Progenitor cell of endocrine pancreas (in vitro differentiated cells): ENCODE measurements at regions not wholly inside any gene's neighbourhood (a gene's known extent, or its start where the extent isn't known, plus 50 kb on each side); places are given as distances from the start of the nearest gene placed in this dataset.

ENCODE experiments used
- DNase-seq: peaks from one replicate; pipeline ENCODE4 v3.0.0; 2021; ENCODE audit warnings: low spot score; ENCODE audit not compliant: unreplicated experiment
- H3K27ac Mint-ChIP-seq: 2 replicates; pipeline ENCODE4 v1.8.0; 2021; ENCODE audit warnings: mild to moderate bottlenecking, moderate library complexity, mixed read lengths
- H3K27me3 Mint-ChIP-seq: 2 replicates; pipeline ENCODE4 v1.8.0; 2021; ENCODE audit warnings: mixed read lengths
- H3K36me3 Mint-ChIP-seq: 2 replicates; pipeline ENCODE4 v1.8.0; 2022; ENCODE audit warnings: mixed read lengths; ENCODE audit not compliant: insufficient read depth
- H3K4me1 Mint-ChIP-seq: 2 replicates; pipeline ENCODE4 v1.8.0; 2021; ENCODE audit warnings: low read depth, mixed read lengths
- H3K4me3 Mint-ChIP-seq: 2 replicates; pipeline ENCODE4 v1.8.0; 2021; ENCODE audit warnings: low read depth, mild to moderate bottlenecking, moderate library complexity, mixed read lengths
- H3K9me3 Mint-ChIP-seq: 2 replicates; pipeline ENCODE4 v1.8.0; 2021; ENCODE audit warnings: low read depth, mixed read lengths
- CTCF ChIP-seq: fragments of 200-600 bp; sonication (generic); IDR thresholded peaks from one replicate; pipeline ENCODE4 v1.5.0; 2021; ENCODE audit warnings: antibody characterized with exemption, mild to moderate bottlenecking; ENCODE audit not compliant: unreplicated experiment

GRCh38 chr5:118441956-118442355 is 546.4 kb downstream of the DTWD2 start:
- H3K36me3 Mint-ChIP-seq: no peaks in the 10 kb centered on the region
- H3K9me3 Mint-ChIP-seq: no peaks in the 10 kb centered on the region
- TF ChIP-seq CTCF: no peak
- no peaks in the 10 kb centered on the region for H3K4me1 Mint-ChIP-seq
- no peak overlapping the region for H3K27ac Mint-ChIP-seq
- H3K4me3 Mint-ChIP-seq: no peak overlapping the region
- no peaks in the 10 kb centered on the region for H3K27me3 Mint-ChIP-seq
- DNase-seq: no peak

DNA sequence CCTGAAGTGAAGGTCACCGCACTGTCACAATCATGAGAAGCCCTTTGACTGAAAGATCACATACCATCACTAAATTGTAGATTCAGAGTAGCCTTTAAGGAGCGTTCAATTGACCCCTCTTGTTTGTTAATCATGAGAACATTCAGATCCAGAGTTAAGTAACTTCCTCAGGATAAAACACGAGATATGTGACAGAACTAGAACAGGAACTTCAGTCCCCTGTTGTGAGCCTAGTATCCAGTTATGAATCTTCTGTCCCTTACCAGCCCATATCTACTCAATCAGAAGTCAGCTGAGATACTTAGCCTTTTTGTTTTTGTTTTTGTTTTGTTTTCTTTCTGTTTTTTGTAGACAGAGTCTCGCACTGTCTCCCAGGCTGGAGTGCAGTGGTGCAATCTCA is 547.3 kb downstream of the DTWD2 start:
- Mint-ChIP-seq H3K36me3 (no peaks in the 10 kb centered on the region), H3K4me3 (no peak overlapping the region), H3K27ac (no peak overlapping the region), H3K9me3 (no peaks in the 10 kb centered on the region), H3K4me1 (no peaks in the 10 kb centered on the region), H3K27me3 (no peaks in the 10 kb centered on the region)
- TF ChIP-seq CTCF: no peak
- DNase-seq: no peak

DNA sequence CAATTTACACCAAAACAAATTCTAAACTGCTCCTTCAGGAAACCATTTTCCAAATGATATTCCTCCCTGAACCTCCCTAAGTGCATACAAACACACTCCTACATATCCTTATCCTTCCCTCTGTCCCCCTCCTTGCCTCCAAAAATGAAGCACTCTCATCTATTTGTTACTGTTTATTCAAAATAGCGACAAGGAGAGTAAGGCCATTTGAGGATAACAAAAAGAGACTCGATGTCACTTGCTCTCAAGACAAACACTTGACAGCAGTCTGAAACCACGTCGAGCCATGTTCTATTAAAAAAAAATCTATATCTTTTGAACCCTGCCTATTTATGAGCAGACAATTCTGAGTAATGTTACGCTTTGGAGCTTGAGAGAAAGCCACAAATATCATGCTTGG is 547.9 kb downstream of the DTWD2 start:
- H3K4me3 Mint-ChIP-seq: no peak overlapping the region
- DNase-seq: no peak
- no peak overlapping the region for H3K27ac Mint-ChIP-seq
- no peaks in the 10 kb centered on the region for H3K27me3 Mint-ChIP-seq
- H3K36me3 Mint-ChIP-seq: no peaks in the 10 kb centered on the region
- TF ChIP-seq CTCF: no peak
- no peaks in the 10 kb centered on the region for H3K4me1 Mint-ChIP-seq
- no peaks in the 10 kb centered on the region for H3K9me3 Mint-ChIP-seq

- no peak for TF ChIP-seq CTCF
- H3K27ac Mint-ChIP-seq: no peak overlapping the region
- DNase-seq: no peak
- no peaks in the 10 kb centered on the region for H3K36me3 Mint-ChIP-seq
- no peaks in the 10 kb centered on the region for H3K4me1 Mint-ChIP-seq
- no peak overlapping the region for H3K4me3 Mint-ChIP-seq
- H3K27me3 Mint-ChIP-seq: no peaks in the 10 kb centered on the region
- no peaks in the 10 kb centered on the region for H3K9me3 Mint-ChIP-seq
These were observed 548.5 kb downstream of the DTWD2 start for GRCh38 chr5:118439831-118440230.

DNA sequence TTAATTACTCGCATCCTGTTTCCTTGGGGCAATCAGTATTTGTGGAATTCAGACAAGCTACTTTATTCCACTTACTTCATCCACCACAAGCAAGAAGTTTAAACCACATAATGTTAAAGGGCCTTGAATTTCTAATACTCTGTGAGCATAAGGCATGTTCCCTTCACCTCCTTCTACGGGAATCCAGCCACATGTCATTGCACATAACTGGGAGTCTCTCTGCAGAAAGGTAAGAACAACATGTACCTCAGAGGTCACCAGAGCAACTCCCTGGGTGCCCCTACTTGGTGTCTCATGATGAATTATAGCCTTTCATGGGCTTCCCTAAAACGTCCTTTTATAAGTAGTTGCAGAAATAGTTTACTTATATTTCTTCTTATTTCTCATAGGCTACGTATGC is 553.2 kb downstream of the DTWD2 start:
- no peaks in the 10 kb centered on the region for H3K9me3 Mint-ChIP-seq
- H3K27me3 Mint-ChIP-seq: no peaks in the 10 kb centered on the region
- no peaks in the 10 kb centered on the region for H3K4me1 Mint-ChIP-seq
- no peak for TF ChIP-seq CTCF
- no peak overlapping the region for H3K27ac Mint-ChIP-seq
- no peaks in the 10 kb centered on the region for H3K36me3 Mint-ChIP-seq
- no peak for DNase-seq
- H3K4me3 Mint-ChIP-seq: no peak overlapping the region
